ENCODE measurements at regions not wholly inside any gene's neighbourhood (a gene's known extent, or its start where the extent isn't known, plus 50 kb on each side); places are given as distances from the start of the nearest gene placed in this dataset.

GRCh38 chr4:136078976-136079375 is 1453.3 kb downstream of the PCDH18 start:
- Mint-ChIP-seq H3K9me3 (no peaks in the 10 kb centered on the region), H3K4me3 (no peak overlapping the region), H3K4me1 (no peaks in the 10 kb centered on the region), H3K36me3 (ENCODE audit: low read depth) (no peaks in the 10 kb centered on the region), H3K27me3 (ENCODE audit: low read depth) (no peaks in the 10 kb centered on the region), H3K27ac (no peak overlapping the region)
- no peak for TF ChIP-seq CTCF (IDR thresholded peaks at IDR 0.05; ENCODE audit: unreplicated experiment in 3 of 3)

GRCh38 chr4:136056748-136057147 is 1475.5 kb downstream of the PCDH18 start:
- Mint-ChIP-seq H3K4me3 (no peak overlapping the region), H3K27me3 (ENCODE audit: low read depth) (no peaks in the 10 kb centered on the region), H3K27ac (no peak overlapping the region), H3K4me1 (no peaks in the 10 kb centered on the region), H3K36me3 (ENCODE audit: low read depth) (no peaks in the 10 kb centered on the region), H3K9me3 (no peaks in the 10 kb centered on the region)
- TF ChIP-seq CTCF (IDR thresholded peaks at IDR 0.05; ENCODE audit: unreplicated experiment in 3 of 3), result no peak

GRCh38 chr4:136055360-136055759 is 1476.9 kb downstream of the PCDH18 start:
- H3K4me1 Mint-ChIP-seq, result no peaks in the 10 kb centered on the region

GRCh38 chr4:136036744-136037143 is 1495.5 kb downstream of the PCDH18 start:
- no peaks in the 10 kb centered on the region for H3K4me1 Mint-ChIP-seq

More at GRCh38 chr4:136055360-136055759, 1476.9 kb downstream of the PCDH18 start:
- Mint-ChIP-seq H3K36me3 (ENCODE audit: low read depth) (no peaks in the 10 kb centered on the region), H3K27me3 (ENCODE audit: low read depth) (no peaks in the 10 kb centered on the region), H3K4me3 (no peak overlapping the region), H3K27ac (no peak overlapping the region), H3K9me3 (no peaks in the 10 kb centered on the region)
- TF ChIP-seq CTCF (IDR thresholded peaks at IDR 0.05; ENCODE audit: unreplicated experiment in 3 of 3), result no peak

GRCh38 chr4:136032391-136032790 is 1499.9 kb downstream of the PCDH18 start:
- Mint-ChIP-seq H3K27me3 (ENCODE audit: low read depth) (no peaks in the 10 kb centered on the region), H3K4me3 (no peak overlapping the region), H3K9me3 (peaks cover 6% of the 10 kb centered on the region), H3K27ac (no peak overlapping the region), H3K4me1 (no peaks in the 10 kb centered on the region), H3K36me3 (ENCODE audit: low read depth) (no peaks in the 10 kb centered on the region)
- TF ChIP-seq CTCF (IDR thresholded peaks at IDR 0.05; ENCODE audit: unreplicated experiment in 3 of 3), result no peak

More at GRCh38 chr4:136036744-136037143, 1495.5 kb downstream of the PCDH18 start:
- Mint-ChIP-seq H3K27me3 (ENCODE audit: low read depth) (no peaks in the 10 kb centered on the region), H3K9me3 (no peaks in the 10 kb centered on the region), H3K27ac (no peak overlapping the region), H3K36me3 (ENCODE audit: low read depth) (no peaks in the 10 kb centered on the region), H3K4me3 (no peak overlapping the region)
- no peak for TF ChIP-seq CTCF (IDR thresholded peaks at IDR 0.05; ENCODE audit: unreplicated experiment in 3 of 3)

GRCh38 chr4:136025540-136025939 is 1506.8 kb downstream of the PCDH18 start:
- peaks cover 30% of the 10 kb centered on the region for H3K9me3 Mint-ChIP-seq
- H3K27ac Mint-ChIP-seq, result no peak overlapping the region
- H3K36me3 Mint-ChIP-seq (ENCODE audit: low read depth), result peaks cover 6% of the 10 kb centered on the region
- no peaks in the 10 kb centered on the region for H3K4me1 Mint-ChIP-seq
- no peak overlapping the region for H3K4me3 Mint-ChIP-seq
- TF ChIP-seq CTCF (IDR thresholded peaks at IDR 0.05; ENCODE audit: unreplicated experiment in 3 of 3), result no peak
- no peaks in the 10 kb centered on the region for H3K27me3 Mint-ChIP-seq (ENCODE audit: low read depth)

Data from nephron (organoid).